ENCODE measurements at regions not wholly inside any gene's neighbourhood (a gene's known extent, or its start where the extent isn't known, plus 50 kb on each side); places are given as distances from the start of the nearest gene placed in this dataset.
"Not testable (repeated sequence)": the region's sequence is repeated elsewhere in the genome, so short reads cannot be mapped to it uniquely, and the experiment has no call there.

GRCh38 chr20:4465212-4465611 lies 216.1 kb upstream of the ADRA1D start:
- no peak for DNase-seq

GRCh38 chr20:4462801-4463200 lies 213.7 kb upstream of the ADRA1D start:
- not testable (repeated sequence) for DNase-seq

GRCh38 chr20:4459081-4459480 lies 210.0 kb upstream of the ADRA1D start:
- no peak for DNase-seq

GRCh38 chr20:4457566-4458543 lies 208.8 kb upstream of the ADRA1D start:
- peak; percentile 12 for DNase-seq

GRCh38 chr20:4455996-4456395 lies 206.9 kb upstream of the ADRA1D start:
- DNase-seq: no peak

- no peak for DNase-seq
Measured at GRCh38 chr20:4455301-4455701, 206.2 kb upstream of the ADRA1D start.

- DNase-seq: no peak
Measured at GRCh38 chr20:4454111-4454510, 205.0 kb upstream of the ADRA1D start.

GRCh38 chr20:4453359-4453758 lies 204.3 kb upstream of the ADRA1D start:
- DNase-seq: no peak

GRCh38 chr20:4451487-4452081 lies 202.5 kb upstream of the ADRA1D start:
- DNase-seq: no peak

GRCh38 chr20:4449957-4450715 lies 201.0 kb upstream of the ADRA1D start:
- peak; percentile 45 for DNase-seq

GRCh38 chr20:4445784-4446183 lies 196.7 kb upstream of the ADRA1D start:
- no peak for DNase-seq

- no peak for DNase-seq
Measured at GRCh38 chr20:4445331-4445730, 196.2 kb upstream of the ADRA1D start.

GRCh38 chr20:4444404-4444803 lies 195.3 kb upstream of the ADRA1D start:
- peak; percentile 9 for DNase-seq

- DNase-seq: no peak
Measured at GRCh38 chr20:4443016-4443415, 193.9 kb upstream of the ADRA1D start.

GRCh38 chr20:4441871-4442270 lies 192.8 kb upstream of the ADRA1D start:
- DNase-seq: no peak

GRCh38 chr20:4441191-4441590 lies 192.1 kb upstream of the ADRA1D start:
- DNase-seq: no peak

GRCh38 chr20:4439461-4439860 lies 190.4 kb upstream of the ADRA1D start:
- no peak for DNase-seq

- no peak for DNase-seq
Measured at GRCh38 chr20:4437131-4437530, 188.0 kb upstream of the ADRA1D start.

GRCh38 chr20:4435671-4436455 lies 186.8 kb upstream of the ADRA1D start:
- no peak for DNase-seq

- DNase-seq: peak; percentile 71
Measured at GRCh38 chr20:4435225-4435624, 186.1 kb upstream of the ADRA1D start.

- DNase-seq: peak; percentile 13
Measured at GRCh38 chr20:4434681-4435080, 185.6 kb upstream of the ADRA1D start.

- DNase-seq: no peak
Measured at GRCh38 chr20:4431446-4431845, 182.4 kb upstream of the ADRA1D start.

GRCh38 chr20:4430826-4431225 lies 181.7 kb upstream of the ADRA1D start:
- DNase-seq: not testable (repeated sequence)

Data from HCEC 1CT (cell line).